Ectodermal cell (in vitro differentiated cells): ENCODE measurements at regions not wholly inside any gene's neighbourhood (a gene's known extent, or its start where the extent isn't known, plus 50 kb on each side); places are given as distances from the start of the nearest gene placed in this dataset.

ENCODE experiments used
- H3K27ac ChIP-seq: 2 replicates; pipeline ENCODE4 v1.7.0; 2013; ENCODE audit warnings: mild to moderate bottlenecking, low read depth, low read length; ENCODE audit not compliant: insufficient read depth, poor library complexity, severe bottlenecking
- H3K27me3 ChIP-seq: 2 replicates; pipeline ENCODE4 v1.7.0; 2013; ENCODE audit warnings: mild to moderate bottlenecking, low read length; ENCODE audit not compliant: insufficient read depth, control insufficient read depth, poor library complexity, severe bottlenecking
- H3K36me3 ChIP-seq: one replicate; pipeline ENCODE4 v1.7.0; 2013; ENCODE audit warnings: low read length; ENCODE audit not compliant: control insufficient read depth, insufficient read depth
- H3K4me1 ChIP-seq: one replicate; pipeline ENCODE4 v1.7.0; 2013; ENCODE audit warnings: low read length; ENCODE audit not compliant: control insufficient read depth, insufficient read depth
- H3K4me3 ChIP-seq: 2 replicates; pipeline ENCODE4 v1.7.0; 2013; ENCODE audit warnings: low read depth, low read length, control low read depth; ENCODE audit not compliant: insufficient read depth
- H3K9me3 ChIP-seq: 2 replicates; pipeline ENCODE4 v1.7.0; 2013; ENCODE audit warnings: mild to moderate bottlenecking, low read length, moderate library complexity; ENCODE audit not compliant: control insufficient read depth
- WGBS, 2 experiments: methylation state at CpG; one replicate each; pipeline ENCODE4 v1.1.7; 2013; ENCODE audit warnings: missing lambda C conversion rate in 2 of 2; 5-methylcytosine and 5-hydroxymethylcytosine counted together

GRCh38 chr17:72359274-72359673 is 238.5 kb downstream of the SOX9 start:
- Histone ChIP-seq H3K27me3 (no peaks in the 10 kb centered on the region), H3K4me1 (no peaks in the 10 kb centered on the region), H3K36me3 (no peaks in the 10 kb centered on the region), H3K4me3 (no peak overlapping the region), H3K9me3 (no peaks in the 10 kb centered on the region), H3K27ac (no peak overlapping the region)
- WGBS, 2 experiments, result 95 to 97% methylated on average over 2 of the region's 2 CpGs

DNA sequence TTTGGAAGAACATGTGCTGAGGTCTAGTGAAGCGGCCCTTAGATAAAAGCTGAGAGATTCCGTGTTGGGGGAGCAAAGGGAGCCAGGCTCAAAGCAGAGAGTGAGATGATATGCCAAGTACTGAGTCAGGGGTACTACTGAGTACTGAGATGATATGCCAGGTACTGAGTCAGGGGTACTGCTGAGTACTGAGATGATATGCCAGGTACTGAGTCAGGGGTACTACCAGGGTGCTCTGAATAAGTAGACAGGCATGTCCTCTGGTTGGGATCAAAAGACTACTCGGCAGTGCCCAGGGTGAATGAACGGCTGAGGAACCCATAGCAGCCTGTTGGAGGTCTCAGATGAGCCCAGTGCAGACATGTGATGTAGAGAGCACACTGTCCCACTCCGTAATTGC is 239.0 kb downstream of the SOX9 start:
- Histone ChIP-seq H3K27ac (no peak overlapping the region), H3K4me3 (no peak overlapping the region), H3K36me3 (no peaks in the 10 kb centered on the region), H3K27me3 (no peaks in the 10 kb centered on the region), H3K9me3 (no peaks in the 10 kb centered on the region), H3K4me1 (no peaks in the 10 kb centered on the region)
- WGBS, 2 experiments, result 93 to 95% methylated on average over 5 of the region's 5 CpGs

GRCh38 chr17:72360386-72360940 is 239.6 kb downstream of the SOX9 start:
- H3K4me1 ChIP-seq, result no peaks in the 10 kb centered on the region
- H3K9me3 ChIP-seq, result no peaks in the 10 kb centered on the region
- H3K4me3 ChIP-seq, result no peak overlapping the region
- H3K36me3 ChIP-seq, result no peaks in the 10 kb centered on the region
- H3K27me3 ChIP-seq, result no peaks in the 10 kb centered on the region
- H3K27ac ChIP-seq, result no peak overlapping the region
- WGBS, 2 experiments, result 78 to 83% methylated on average over 6 of the region's 6 CpGs

- H3K9me3 ChIP-seq, result no peaks in the 10 kb centered on the region
- H3K36me3 ChIP-seq, result no peaks in the 10 kb centered on the region
- no peak overlapping the region for H3K27ac ChIP-seq
- H3K27me3 ChIP-seq, result no peaks in the 10 kb centered on the region
- no peaks in the 10 kb centered on the region for H3K4me1 ChIP-seq
- 89 to 91% methylated on average over 6 of the region's 6 CpGs for WGBS, 2 experiments
- H3K4me3 ChIP-seq, result no peak overlapping the region
These were observed 241.1 kb downstream of the SOX9 start for GRCh38 chr17:72361892-72362291.

DNA sequence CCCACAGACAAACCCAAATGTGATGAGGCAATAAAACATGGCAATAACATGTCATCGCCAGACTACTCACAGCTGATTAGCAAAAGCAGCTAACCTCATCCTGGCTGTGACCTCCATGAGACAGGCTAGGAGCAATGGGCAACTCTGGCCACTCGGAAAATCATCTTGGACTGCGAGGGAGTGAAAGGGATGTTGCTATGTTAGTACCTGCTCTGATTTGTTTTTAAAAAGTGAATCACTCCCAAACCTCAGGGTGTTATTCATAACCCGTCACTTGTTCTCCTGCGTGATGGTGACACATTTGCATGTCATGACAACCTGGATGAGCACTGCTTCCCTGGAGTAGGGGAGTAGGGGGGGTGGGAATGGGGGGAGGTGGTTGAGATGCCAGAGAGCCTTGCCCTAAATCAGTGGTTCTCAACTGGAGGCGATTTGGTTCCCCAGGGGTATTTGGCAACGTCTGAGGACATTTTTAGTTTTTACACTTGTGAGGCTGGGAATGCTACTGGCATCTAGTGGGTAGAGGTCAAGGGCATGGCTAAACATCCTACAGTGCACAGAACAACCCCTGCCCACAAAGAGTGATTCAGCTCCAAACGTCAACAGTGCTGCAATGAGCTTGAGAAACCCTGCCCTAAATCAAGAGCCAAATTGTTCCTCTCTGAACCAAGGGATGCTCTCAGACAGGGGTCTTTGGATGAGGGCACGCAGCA is 241.7 kb downstream of the SOX9 start:
- no peaks in the 10 kb centered on the region for H3K27me3 ChIP-seq
- WGBS, 2 experiments, result 90% methylated on average over 9 of the region's 9 CpGs
- H3K36me3 ChIP-seq, result no peaks in the 10 kb centered on the region
- no peaks in the 10 kb centered on the region for H3K9me3 ChIP-seq
- H3K27ac ChIP-seq, result no peak overlapping the region
- H3K4me1 ChIP-seq, result no peaks in the 10 kb centered on the region
- H3K4me3 ChIP-seq, result no peak overlapping the region

DNA sequence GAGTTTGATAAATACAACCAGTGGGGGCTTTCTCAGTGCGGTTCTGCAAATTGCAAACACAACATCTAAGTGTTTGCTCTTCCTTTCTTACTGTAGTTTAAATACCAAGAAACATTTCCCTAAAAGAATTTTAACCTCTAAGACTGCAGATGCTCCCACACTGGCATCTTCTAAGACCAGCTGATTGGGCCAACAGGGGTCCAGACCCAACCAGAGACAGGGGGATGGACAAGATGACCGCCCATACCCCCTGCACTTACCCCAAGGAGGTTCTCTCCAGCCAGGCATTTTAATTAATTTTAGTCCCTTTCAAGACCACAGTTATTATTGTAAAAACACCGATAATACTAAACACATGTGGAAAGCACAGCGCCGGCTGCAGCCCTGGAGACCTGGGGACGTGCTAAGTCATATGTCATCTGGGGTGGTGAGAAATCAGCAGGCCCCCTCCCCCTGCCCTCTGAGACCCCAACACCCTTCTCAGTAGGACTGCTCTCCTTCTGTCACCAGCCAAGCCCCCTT is 242.3 kb downstream of the SOX9 start:
- Histone ChIP-seq H3K9me3 (no peaks in the 10 kb centered on the region), H3K27me3 (no peaks in the 10 kb centered on the region), H3K27ac (no peak overlapping the region), H3K4me1 (no peaks in the 10 kb centered on the region), H3K4me3 (no peak overlapping the region), H3K36me3 (no peaks in the 10 kb centered on the region)
- WGBS, 2 experiments, result 93 to 94% methylated on average over 6 of the region's 6 CpGs

GRCh38 chr17:72365857-72366414 is 245.1 kb downstream of the SOX9 start:
- Histone ChIP-seq H3K4me1 (no peaks in the 10 kb centered on the region), H3K27me3 (no peaks in the 10 kb centered on the region), H3K36me3 (no peaks in the 10 kb centered on the region), H3K4me3 (no peak overlapping the region), H3K9me3 (no peaks in the 10 kb centered on the region), H3K27ac (no peak overlapping the region)
- 89 to 90% methylated on average over 6 of the region's 6 CpGs for WGBS, 2 experiments

DNA sequence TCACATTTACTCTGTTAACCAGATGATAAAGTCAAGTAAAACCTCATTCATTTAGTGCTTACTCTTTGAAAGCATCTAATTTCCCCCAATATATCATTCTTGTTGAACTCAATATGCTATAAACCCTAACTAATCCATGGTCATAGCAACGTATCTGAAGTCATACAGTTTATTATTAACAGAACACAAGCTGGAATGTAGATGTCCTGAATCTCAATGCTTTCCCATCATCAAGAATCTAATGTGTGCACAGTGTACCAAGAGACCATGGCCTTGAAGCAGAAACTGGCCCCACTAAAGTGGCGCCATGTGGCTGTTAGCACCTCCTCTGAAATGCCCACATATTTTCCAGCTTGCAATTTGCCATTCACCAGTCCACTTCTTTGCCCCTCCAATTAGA is 245.8 kb downstream of the SOX9 start:
- no peak overlapping the region for H3K27ac ChIP-seq
- H3K27me3 ChIP-seq, result no peaks in the 10 kb centered on the region
- no peak overlapping the region for H3K4me3 ChIP-seq
- no peaks in the 10 kb centered on the region for H3K4me1 ChIP-seq
- no peaks in the 10 kb centered on the region for H3K9me3 ChIP-seq
- H3K36me3 ChIP-seq, result no peaks in the 10 kb centered on the region
- 94 to 95% methylated on average over 2 of the region's 2 CpGs for WGBS, 2 experiments

DNA sequence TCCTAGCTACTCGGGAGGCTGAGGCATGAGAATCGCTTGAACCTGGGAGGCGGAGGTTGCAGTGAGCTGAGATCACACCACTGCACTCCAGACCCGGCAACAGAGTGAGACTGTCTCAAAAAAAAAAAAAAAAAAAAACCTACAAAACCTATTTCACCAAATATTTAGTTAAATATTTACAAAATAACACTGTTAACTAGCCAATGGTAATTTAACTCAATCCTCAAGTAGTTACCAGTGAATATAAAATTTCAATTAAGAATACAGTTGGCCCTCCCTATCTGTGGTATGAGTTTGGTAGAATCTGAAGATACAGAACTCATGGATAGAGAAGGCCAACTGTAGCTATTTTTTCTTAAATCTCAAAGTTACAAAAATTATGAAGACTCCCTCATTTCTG is 247.4 kb downstream of the SOX9 start:
- Histone ChIP-seq H3K4me1 (no peaks in the 10 kb centered on the region), H3K4me3 (no peak overlapping the region)
- WGBS, 2 experiments, result 85 to 98% methylated on average over 3 to 4 of the region's 4 CpGs

DNA sequence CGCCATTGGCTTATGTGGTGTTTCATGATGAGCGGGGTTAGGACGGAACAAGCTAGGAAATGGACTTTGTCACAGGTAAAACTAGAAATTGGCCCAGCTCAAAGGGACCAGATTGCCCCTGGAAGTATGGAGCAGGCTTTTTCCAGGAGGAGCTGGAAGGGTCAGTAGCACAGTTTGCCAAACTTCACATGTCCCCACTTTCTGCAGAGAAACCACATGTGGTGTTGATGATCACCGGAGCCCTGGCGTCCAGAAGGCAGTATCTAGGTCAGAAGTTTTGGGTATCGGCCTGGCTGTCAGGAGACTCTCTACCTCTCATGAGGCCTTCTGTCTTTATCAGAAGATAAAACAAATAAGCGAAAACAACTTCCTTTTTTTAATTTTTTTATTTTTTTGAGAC is 248.5 kb downstream of the SOX9 start:
- no peak overlapping the region for H3K27ac ChIP-seq
- no peaks in the 10 kb centered on the region for H3K36me3 ChIP-seq
- H3K4me1 ChIP-seq, result peaks cover 4% of the 10 kb centered on the region
- H3K9me3 ChIP-seq, result no peaks in the 10 kb centered on the region
- WGBS, 2 experiments, result 97% methylated on average over 7 of the region's 7 CpGs
- no peaks in the 10 kb centered on the region for H3K27me3 ChIP-seq
- H3K4me3 ChIP-seq, result no peak overlapping the region

More for the DNA sequence above, 247.4 kb downstream of the SOX9 start:
- no peak overlapping the region for H3K27ac ChIP-seq
- no peaks in the 10 kb centered on the region for H3K36me3 ChIP-seq
- no peaks in the 10 kb centered on the region for H3K27me3 ChIP-seq
- H3K9me3 ChIP-seq, result no peaks in the 10 kb centered on the region
